IgD-negative memory B cell (primary cell): ENCODE measurements at regions not wholly inside any gene's neighbourhood (a gene's known extent, or its start where the extent isn't known, plus 50 kb on each side); places are given as distances from the start of the nearest gene placed in this dataset.

ENCODE experiments used
- H3K27ac Mint-ChIP-seq, 3 donors: one replicate each; pipeline ENCODE4 v1.8.0; 2020 to 2022; ENCODE audit warnings: mild to moderate bottlenecking in 3 of 3, mixed read lengths in 3 of 3, moderate library complexity in 1 of 3
- H3K27me3 Mint-ChIP-seq: one replicate; pipeline ENCODE4 v1.8.0; 2021; ENCODE audit warnings: mixed read lengths
- H3K36me3 Mint-ChIP-seq: one replicate; pipeline ENCODE4 v1.8.0; 2020; ENCODE audit warnings: mild to moderate bottlenecking, mixed read lengths
- H3K4me1 Mint-ChIP-seq, 3 donors: one replicate each; pipeline ENCODE4 v1.8.0; 2020 to 2022; ENCODE audit warnings: mixed read lengths in 3 of 3, mild to moderate bottlenecking in 1 of 3
- H3K4me3 Mint-ChIP-seq, 4 donors: one replicate each; pipeline ENCODE4 v1.8.0; 2020 to 2022; ENCODE audit warnings: mild to moderate bottlenecking in 4 of 4, mixed read lengths in 4 of 4, moderate library complexity in 3 of 4
- H3K9me3 Mint-ChIP-seq, 3 donors: one replicate each; pipeline ENCODE4 v1.8.0; 2020 to 2021; ENCODE audit warnings: mixed read lengths in 3 of 3, mild to moderate bottlenecking in 1 of 3

DNA sequence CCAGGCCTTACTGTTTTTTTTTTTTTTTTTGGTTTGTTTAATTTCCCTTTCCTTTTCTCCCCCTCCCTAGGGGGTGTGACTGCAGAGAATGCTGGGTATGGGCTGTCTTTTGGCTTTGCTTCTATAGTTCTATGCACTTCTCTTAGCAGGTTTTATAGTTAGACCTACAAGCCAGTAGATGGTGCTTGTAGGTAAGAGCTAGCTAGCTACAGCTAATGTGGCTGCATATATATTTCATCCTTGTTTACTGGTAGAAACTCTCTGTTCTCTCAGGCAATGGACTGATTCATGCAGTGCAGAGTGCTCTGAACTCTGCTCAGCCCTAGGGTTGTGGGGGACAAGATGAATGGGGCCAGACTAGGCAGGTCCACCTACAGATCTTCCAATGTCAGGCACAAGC is 246.4 kb downstream of the SH2D1A start:
- Mint-ChIP-seq H3K9me3 (peaks cover 1 to 24% (median 3%) of the 10 kb centered on the region in 3 donors), H3K36me3 (no peaks in the 10 kb centered on the region), H3K4me3 (no peak overlapping the region), H3K27me3 (no peaks in the 10 kb centered on the region), H3K4me1 (no peaks in the 10 kb centered on the region), H3K27ac (no peak overlapping the region)

DNA sequence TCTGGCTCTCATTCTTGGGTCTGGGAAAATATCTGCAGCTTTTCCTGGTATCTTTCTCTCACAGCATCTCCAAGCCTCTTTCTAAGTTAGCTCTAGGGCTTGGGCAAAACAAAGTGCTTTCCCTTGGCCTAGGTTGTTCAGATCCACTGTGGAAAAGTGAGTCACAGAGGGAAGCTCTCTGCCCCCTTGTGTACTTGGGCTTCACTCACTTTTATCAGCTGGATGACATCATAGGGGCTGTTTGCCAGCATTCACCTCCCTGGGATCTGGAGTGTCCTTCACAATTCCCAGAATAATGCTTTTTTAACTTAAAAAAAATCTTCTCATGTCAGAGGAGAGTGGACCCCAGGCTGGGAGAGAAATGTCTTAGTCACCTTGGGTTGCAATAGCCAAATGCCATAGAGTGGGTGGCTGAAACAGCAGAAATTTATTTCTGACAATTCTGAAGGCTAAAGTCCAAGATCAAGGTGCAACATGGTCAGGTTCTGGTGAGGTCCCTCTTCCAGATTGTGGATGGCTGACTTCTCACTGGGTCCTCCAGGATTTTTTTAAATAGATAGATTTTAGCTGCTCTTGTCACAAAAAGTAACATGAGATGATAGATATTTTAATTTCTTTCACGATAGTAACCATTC is 247.8 kb downstream of the SH2D1A start:
- no peak overlapping the region for H3K27ac Mint-ChIP-seq
- no peaks in the 10 kb centered on the region for H3K27me3 Mint-ChIP-seq
- H3K36me3 Mint-ChIP-seq = no peaks in the 10 kb centered on the region
- H3K4me3 Mint-ChIP-seq = no peak overlapping the region
- H3K4me1 Mint-ChIP-seq = no peaks in the 10 kb centered on the region
- peaks cover under 1 to 21% (median 3%) of the 10 kb centered on the region in 3 donors for H3K9me3 Mint-ChIP-seq

DNA sequence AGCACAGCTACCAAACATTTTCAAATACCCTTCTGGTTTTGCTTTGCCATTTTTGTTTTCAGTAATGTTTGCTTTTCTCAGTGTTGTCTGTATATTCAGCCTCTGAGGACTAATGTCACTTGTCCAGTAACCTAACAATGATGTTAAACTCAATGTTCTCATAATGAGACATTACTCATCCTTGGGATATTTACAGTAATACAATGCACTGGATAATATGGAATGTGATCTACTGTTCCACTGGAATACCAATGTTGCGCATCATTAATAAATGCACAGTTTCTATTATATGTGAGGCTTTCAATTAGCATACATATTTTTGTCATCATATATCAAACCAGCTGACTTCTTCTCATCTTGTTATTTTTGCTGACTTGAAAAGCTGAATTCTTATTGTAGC is 259.1 kb downstream of the SH2D1A start:
- no peak overlapping the region for H3K27ac Mint-ChIP-seq
- no peaks in the 10 kb centered on the region for H3K4me1 Mint-ChIP-seq
- no peaks in the 10 kb centered on the region for H3K36me3 Mint-ChIP-seq
- no peaks in the 10 kb centered on the region for H3K27me3 Mint-ChIP-seq
- H3K9me3 Mint-ChIP-seq = no peaks in the 10 kb centered on the region
- H3K4me3 Mint-ChIP-seq = no peak overlapping the region

DNA sequence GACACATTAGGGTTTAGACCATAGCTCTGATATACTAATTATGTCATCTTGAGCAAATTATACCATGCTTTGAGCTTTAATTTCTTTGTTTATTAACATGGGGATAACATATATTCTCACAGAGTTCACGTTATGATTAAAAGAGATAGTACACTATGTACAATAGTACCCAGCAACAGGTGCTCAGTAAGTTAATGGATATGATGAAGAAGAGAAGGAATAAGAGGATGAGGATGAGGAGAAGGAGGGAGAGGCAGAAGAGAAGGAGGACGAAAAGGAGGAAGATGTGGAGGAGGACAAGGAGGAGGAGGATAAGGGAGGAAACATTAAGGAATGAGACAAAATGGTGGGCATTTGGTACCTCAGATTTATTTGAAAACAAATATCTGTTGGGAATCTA is 260.4 kb downstream of the SH2D1A start:
- no peaks in the 10 kb centered on the region for H3K36me3 Mint-ChIP-seq
- no peak overlapping the region for H3K27ac Mint-ChIP-seq
- H3K27me3 Mint-ChIP-seq = no peaks in the 10 kb centered on the region
- H3K9me3 Mint-ChIP-seq = no peaks in the 10 kb centered on the region
- no peak overlapping the region for H3K4me3 Mint-ChIP-seq
- no peaks in the 10 kb centered on the region for H3K4me1 Mint-ChIP-seq

DNA sequence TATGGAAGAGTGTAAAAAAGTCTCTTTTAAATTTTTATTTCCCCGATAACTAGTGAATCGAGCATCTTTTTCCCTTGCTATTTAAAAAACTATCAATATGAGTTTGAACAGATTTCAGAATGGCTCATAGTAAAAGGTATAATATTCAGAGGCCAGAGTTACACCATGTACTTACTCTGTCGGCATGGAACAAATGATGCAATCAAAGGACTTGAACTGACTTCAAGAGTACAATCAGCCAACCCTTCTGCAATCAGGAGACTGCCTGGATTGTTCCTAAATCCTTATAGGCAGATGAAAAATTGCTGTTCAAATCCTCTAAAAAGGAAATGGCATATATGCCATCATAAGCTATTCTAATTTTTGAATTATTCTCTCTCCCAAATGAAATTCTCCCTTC is 273.3 kb downstream of the SH2D1A start:
- H3K27me3 Mint-ChIP-seq = no peaks in the 10 kb centered on the region
- H3K4me3 Mint-ChIP-seq = no peak overlapping the region
- no peaks in the 10 kb centered on the region for H3K4me1 Mint-ChIP-seq
- no peaks in the 10 kb centered on the region for H3K36me3 Mint-ChIP-seq
- no peaks in the 10 kb centered on the region for H3K9me3 Mint-ChIP-seq
- no peak overlapping the region for H3K27ac Mint-ChIP-seq

DNA sequence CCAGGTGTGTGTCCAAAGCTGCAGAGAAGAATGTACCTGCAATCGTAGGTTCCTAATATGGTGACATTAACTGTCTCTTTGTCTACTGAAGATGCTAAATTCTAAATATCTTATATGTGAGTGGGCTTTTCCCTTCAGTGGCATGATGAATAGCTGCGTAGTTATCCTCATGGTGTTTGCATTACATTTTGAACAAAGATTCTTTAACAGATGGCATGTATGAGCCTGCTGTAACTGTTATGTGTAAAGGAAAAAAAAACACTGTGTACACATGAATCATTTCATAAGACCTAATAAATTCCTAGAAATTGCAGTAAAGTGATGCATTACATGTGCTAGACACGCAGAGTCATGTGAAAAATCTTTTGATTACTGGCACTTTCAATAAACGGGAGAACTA is 288.0 kb downstream of the SH2D1A start:
- H3K27me3 Mint-ChIP-seq = no peaks in the 10 kb centered on the region
- H3K9me3 Mint-ChIP-seq = no peaks in the 10 kb centered on the region
- no peak overlapping the region for H3K4me3 Mint-ChIP-seq
- H3K27ac Mint-ChIP-seq = no peak overlapping the region
- H3K4me1 Mint-ChIP-seq = no peaks in the 10 kb centered on the region
- no peaks in the 10 kb centered on the region for H3K36me3 Mint-ChIP-seq

DNA sequence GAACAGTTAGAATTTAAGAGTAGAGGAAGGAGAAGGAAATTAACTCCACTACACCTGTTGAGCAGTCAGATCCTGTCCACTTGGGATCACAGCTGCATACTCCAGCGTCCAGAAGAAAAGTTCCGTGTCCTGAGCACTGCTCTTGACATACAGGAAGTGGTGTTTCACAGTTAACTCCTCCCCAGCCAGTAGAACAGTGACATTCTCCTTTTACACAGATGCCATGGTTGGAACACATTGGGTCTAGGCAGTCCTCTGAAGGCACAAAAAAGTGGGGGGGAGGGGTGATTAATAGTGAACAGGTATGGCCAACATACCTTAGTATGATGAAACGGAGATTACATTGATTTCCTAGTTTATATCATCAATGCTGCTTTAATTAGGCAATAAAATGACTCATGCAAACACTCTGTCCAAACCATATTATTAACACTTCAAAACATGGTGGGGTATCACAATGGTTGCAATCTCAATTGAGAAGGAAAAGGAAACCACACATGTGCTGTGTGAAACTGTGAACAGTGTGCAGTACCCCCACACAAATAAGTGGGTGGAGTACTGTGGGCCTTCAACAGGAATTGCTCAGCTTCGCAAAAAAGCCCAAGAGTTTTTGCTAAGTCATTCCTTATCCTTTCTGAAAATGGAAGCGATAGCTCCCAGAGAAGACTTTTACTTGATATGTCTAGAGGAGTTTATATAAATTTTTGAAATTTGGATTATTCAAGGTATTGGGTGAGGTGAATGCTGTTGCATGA is 295.6 kb downstream of the SH2D1A start:
- peaks cover 0 to 2% (median 2%) of the 10 kb centered on the region in 3 donors for H3K9me3 Mint-ChIP-seq
- H3K4me3 Mint-ChIP-seq = no peak overlapping the region

DNA sequence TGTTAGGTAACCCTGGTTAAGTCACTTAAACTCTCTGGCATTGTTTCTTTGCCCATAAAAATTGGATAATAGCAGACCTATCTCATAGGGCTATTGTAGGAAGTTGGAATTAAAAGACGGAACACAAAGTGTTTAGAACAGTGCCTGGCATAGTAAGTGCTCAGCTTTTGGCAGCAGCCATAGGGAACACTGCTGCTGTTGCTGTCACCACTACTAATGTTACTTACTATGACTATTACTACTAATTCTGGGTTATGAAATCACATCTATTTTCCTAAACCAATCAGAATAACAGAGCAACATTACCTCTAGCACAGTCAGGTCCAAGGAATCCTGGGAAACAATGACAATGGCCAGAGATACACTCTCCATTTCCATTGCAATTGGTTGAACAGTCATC is 300.0 kb downstream of the SH2D1A start:
- H3K4me1 Mint-ChIP-seq = no peaks in the 10 kb centered on the region
- peaks cover 0 to 2% (median 0%) of the 10 kb centered on the region in 3 donors for H3K9me3 Mint-ChIP-seq
- no peak overlapping the region for H3K27ac Mint-ChIP-seq
- no peaks in the 10 kb centered on the region for H3K27me3 Mint-ChIP-seq
- H3K36me3 Mint-ChIP-seq = no peaks in the 10 kb centered on the region
- no peak overlapping the region for H3K4me3 Mint-ChIP-seq

More for the DNA sequence above, 295.6 kb downstream of the SH2D1A start:
- Mint-ChIP-seq H3K4me1 (peaks cover 0 to 1% (median 0%) of the 10 kb centered on the region in 3 donors), H3K27me3 (no peaks in the 10 kb centered on the region), H3K36me3 (no peaks in the 10 kb centered on the region), H3K27ac (no peak overlapping the region)

DNA sequence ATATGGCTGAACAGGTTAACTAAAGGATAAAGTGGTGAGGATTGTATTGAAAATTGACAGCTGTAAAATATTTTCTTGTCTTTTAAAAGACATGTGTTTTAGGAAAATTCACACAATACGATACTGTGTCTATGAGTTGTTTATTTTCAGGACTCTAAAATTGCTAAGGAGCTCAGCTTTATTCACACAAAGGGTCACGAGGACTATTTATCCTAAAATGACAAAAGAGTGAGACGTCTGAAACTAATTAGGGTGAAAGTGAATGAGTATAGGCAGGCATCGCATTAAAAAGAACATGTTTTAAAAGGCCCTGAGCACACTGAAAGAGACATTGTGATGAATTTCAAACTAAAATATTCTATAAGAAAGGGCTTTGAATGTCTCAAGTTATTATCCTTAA is 304.7 kb downstream of the SH2D1A start:
- H3K4me1 Mint-ChIP-seq = no peaks in the 10 kb centered on the region

DNA sequence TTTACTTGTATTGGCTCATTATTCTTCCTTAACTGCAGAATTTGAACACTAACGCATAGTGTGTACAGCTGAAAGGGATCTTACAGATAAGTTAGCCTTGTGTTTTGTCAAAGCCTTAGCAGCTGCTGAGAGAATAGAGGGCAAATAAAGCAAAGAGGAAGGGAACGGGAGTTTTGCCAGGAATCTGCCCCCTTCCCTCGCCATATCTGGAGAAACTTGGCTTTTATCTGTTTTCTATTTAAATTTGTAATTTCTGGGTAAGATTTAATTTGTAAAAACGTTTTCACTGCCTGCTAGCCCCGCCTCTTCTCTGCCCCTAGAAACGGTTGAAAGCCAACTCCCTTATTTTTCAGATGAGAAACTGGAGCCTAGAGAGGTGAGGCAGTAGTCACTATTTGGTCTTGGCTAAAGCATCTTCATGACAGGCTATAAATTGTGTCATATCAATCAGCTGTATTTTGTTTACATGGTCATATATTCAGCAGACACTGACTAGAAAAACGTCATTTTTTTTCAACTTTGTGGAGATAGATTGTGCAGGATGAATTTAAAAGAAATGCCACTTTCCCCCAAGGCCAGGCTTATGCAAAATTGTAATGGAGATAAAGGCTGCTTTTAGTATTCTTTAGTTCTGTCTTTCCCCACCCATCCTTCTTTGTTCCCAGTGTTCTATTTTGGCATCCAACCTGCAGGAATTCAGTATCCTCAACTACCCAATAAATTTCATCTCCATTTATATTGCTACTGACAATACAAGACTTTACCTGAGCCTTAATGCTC is 319.4 kb downstream of the SH2D1A start:
- Mint-ChIP-seq H3K4me3 (no peak overlapping the region), H3K4me1 (no peaks in the 10 kb centered on the region), H3K9me3 (peaks cover 0 to 2% (median 0%) of the 10 kb centered on the region in 3 donors), H3K36me3 (no peaks in the 10 kb centered on the region), H3K27ac (no peak overlapping the region), H3K27me3 (no peaks in the 10 kb centered on the region)

More for the DNA sequence above, 304.7 kb downstream of the SH2D1A start:
- Mint-ChIP-seq H3K9me3 (no peaks in the 10 kb centered on the region), H3K4me3 (no peak overlapping the region), H3K27ac (no peak overlapping the region), H3K27me3 (no peaks in the 10 kb centered on the region), H3K36me3 (no peaks in the 10 kb centered on the region)

DNA sequence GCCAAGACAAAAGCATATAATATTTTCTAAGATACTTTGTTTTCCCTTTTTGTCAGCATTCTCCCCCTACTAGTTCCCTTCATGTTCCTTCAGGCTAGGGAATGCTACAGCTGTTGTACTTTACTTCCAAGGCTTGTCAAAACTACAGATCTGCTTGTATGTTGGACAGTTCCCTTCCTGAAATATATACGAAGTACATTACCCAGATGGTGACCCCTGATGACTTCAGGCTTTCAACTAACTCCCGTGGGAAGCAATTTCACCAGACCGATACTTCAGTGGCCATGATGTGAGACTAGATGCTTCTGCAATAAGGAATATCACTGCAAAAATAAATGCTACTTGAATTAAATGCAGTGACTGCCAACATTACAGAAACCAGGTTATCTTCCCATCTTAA is 332.8 kb downstream of the SH2D1A start:
- no peaks in the 10 kb centered on the region for H3K27me3 Mint-ChIP-seq
- H3K4me1 Mint-ChIP-seq = no peaks in the 10 kb centered on the region

DNA sequence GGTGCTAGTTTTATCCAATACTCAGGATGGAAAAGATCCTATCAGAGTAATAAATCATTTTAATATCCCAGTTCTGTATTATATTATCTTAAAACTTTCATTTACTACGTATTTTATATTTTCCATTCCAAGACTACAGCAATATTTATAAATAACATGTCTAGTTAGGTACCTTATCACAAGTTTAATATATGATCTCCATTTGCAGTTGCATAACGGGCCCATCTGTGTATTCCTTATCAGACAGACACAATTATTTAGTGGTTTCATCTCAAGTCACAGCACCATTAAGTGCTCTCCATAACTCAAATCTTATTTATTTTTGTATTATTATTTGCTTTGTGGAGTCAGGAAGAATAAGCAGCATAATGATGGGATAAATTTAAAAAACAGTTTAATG is 333.9 kb downstream of the SH2D1A start:
- H3K4me3 Mint-ChIP-seq = no peak overlapping the region
- H3K27me3 Mint-ChIP-seq = no peaks in the 10 kb centered on the region
- H3K27ac Mint-ChIP-seq = no peak overlapping the region
- H3K4me1 Mint-ChIP-seq = no peaks in the 10 kb centered on the region
- H3K36me3 Mint-ChIP-seq = no peaks in the 10 kb centered on the region
- H3K9me3 Mint-ChIP-seq = peaks cover 4 to 9% (median 8%) of the 10 kb centered on the region in 3 donors

More for the DNA sequence above, 332.8 kb downstream of the SH2D1A start:
- Mint-ChIP-seq H3K27ac (no peak overlapping the region), H3K36me3 (no peaks in the 10 kb centered on the region), H3K9me3 (peaks cover 0 to 6% (median 3%) of the 10 kb centered on the region in 3 donors), H3K4me3 (no peak overlapping the region)

DNA sequence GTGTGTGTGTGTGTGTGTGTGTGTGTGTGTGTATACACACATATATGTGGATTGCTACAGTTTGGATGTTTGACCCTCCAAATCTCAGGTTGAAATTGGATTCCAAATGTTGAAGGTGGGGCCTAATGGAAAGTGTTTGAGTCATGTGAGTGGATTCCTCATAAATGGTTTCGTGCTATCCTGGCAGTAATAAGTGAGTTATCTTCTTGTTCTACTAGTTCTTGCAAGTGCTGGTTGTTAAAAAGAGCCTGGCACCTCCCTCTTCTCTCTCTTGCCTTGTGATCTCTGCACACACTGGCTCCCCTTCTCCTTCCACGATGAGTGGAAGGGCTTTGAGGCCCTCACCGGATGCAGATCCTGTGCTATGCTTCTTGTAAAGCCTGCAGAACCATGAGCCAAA is 344.1 kb downstream of the SH2D1A start:
- H3K4me3 Mint-ChIP-seq = no peak overlapping the region
- no peak overlapping the region for H3K27ac Mint-ChIP-seq
- no peaks in the 10 kb centered on the region for H3K27me3 Mint-ChIP-seq
- H3K9me3 Mint-ChIP-seq = peaks cover 0 to 8% (median 4%) of the 10 kb centered on the region in 3 donors
- H3K4me1 Mint-ChIP-seq = no peaks in the 10 kb centered on the region
- no peaks in the 10 kb centered on the region for H3K36me3 Mint-ChIP-seq

DNA sequence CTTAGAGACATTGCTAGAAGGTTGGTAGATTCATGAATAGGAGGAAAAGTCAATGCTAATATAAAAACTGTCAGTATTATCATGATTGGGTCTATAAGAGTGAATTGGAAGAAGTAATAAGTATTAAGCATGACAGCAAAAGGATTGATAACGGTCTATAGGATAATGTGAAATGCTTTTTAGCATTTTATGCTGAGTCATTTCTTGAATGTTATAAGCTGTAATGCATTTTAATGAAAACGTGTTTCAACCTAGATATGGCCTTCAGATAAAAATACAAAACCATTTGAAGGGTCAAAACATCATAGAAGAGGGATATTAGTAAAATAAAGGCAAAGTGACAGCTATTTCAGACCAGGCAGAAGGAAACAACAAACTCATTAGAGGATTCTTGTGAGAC is 353.5 kb downstream of the SH2D1A start:
- Mint-ChIP-seq H3K9me3 (peaks cover 0 to 3% (median 0%) of the 10 kb centered on the region in 3 donors), H3K27ac (no peak overlapping the region), H3K4me1 (no peaks in the 10 kb centered on the region), H3K4me3 (no peak overlapping the region), H3K36me3 (no peaks in the 10 kb centered on the region), H3K27me3 (no peaks in the 10 kb centered on the region)

DNA sequence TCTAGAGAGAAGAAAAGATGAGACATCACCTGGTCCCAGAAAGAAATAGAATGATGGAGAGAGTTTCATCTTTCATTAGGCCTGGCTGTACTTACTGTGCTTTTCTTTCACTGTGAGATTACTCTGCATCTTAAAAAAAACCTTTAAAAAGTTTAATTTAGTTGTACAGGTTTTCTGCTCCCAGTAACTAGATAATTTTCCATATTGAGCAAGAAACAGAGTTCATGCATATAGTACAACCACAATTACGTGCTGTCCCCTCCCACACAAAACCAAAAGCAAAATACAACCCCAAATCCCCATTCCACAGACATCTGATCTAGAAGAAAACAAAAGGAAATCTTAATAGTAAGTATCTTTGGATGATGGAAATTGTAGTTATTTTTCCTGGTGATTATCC is 371.2 kb downstream of the SH2D1A start:
- no peaks in the 10 kb centered on the region for H3K4me1 Mint-ChIP-seq
- no peak overlapping the region for H3K27ac Mint-ChIP-seq
- H3K27me3 Mint-ChIP-seq = no peaks in the 10 kb centered on the region
- H3K4me3 Mint-ChIP-seq = no peak overlapping the region
- no peaks in the 10 kb centered on the region for H3K36me3 Mint-ChIP-seq
- no peaks in the 10 kb centered on the region for H3K9me3 Mint-ChIP-seq
